IMR-90 (cell line): ENCODE measurements at regions not wholly inside any gene's neighbourhood (a gene's known extent, or its start where the extent isn't known, plus 50 kb on each side); places are given as distances from the start of the nearest gene placed in this dataset.

Source experiments
- ATAC-seq: fragments of 200-7000 bp; cut with Tn5 transposase; 2 replicates; pipeline ENCODE4 v1.9.1; 2020; ENCODE audit warnings: low read depth, mild to moderate bottlenecking, moderate library complexity
- BruUV-seq: library from RNA; stranded (reverse); fragments of 400-500 nt; replicated peaks from 2 replicates; lab custom pipeline; 2021; lab: Mats Ljungman, UMichigan
- CTCF ChIA-PET: fragments of 300-600 bp; formaldehyde crosslinking; extraction: SDS; loops from one replicate; lab custom pipeline; 2021; ENCODE audit warnings: antibody characterized with exemption; lab: Yijun Ruan, JAX
- POLR2A ChIA-PET: fragments of 300-600 bp; sonication (Branson Sonifier 250); formaldehyde crosslinking; loops from one replicate; lab custom pipeline; 2022; ENCODE audit warnings: antibody characterized with exemption; ENCODE audit not compliant: unreplicated experiment; lab: Charles Lee
- DNase-seq: peaks from one replicate; pipeline ENCODE4 v3.0.0; 2013
- H2AFZ ChIP-seq: replicated peaks from 2 replicates; pipeline ENCODE3; 2013; ENCODE audit warnings: low read length, mild to moderate bottlenecking; ENCODE audit not compliant: poor library complexity
- H2AK5ac ChIP-seq: 2 replicates; pipeline ENCODE4 v1.6.1; 2013; ENCODE audit warnings: low read depth, low read length, inconsistent platforms
- H2AK9ac ChIP-seq: replicated peaks from 2 replicates; pipeline ENCODE3; 2013; ENCODE audit warnings: mild to moderate bottlenecking, low read depth, low read length, moderate library complexity; ENCODE audit not compliant: poor library complexity
- H2BK120ac ChIP-seq: 2 replicates; pipeline ENCODE4 v1.6.1; 2013; ENCODE audit warnings: low read depth, low read length, inconsistent platforms
- H2BK15ac ChIP-seq: 3 replicates; pipeline ENCODE4 v1.6.1; 2013; ENCODE audit warnings: low read depth, low read length, inconsistent platforms
- H2BK20ac ChIP-seq: 2 replicates; pipeline ENCODE4 v1.6.1; 2013; ENCODE audit warnings: low read depth, mild to moderate bottlenecking, inconsistent platforms, low read length, moderate library complexity
- H2BK5ac ChIP-seq: 2 replicates; pipeline ENCODE4 v1.6.1; 2013; ENCODE audit warnings: mild to moderate bottlenecking, low read depth, low read length, inconsistent platforms; ENCODE audit not compliant: poor library complexity, severe bottlenecking
- H3K14ac ChIP-seq: replicated peaks from 2 replicates; pipeline ENCODE4 v1.6.1; 2013; ENCODE audit warnings: low read depth, low read length, inconsistent platforms
- H3K18ac ChIP-seq: 2 replicates; pipeline ENCODE4 v1.6.1; 2013; ENCODE audit warnings: low read depth, low read length, control low read depth
- H3K23ac ChIP-seq: 2 replicates; pipeline ENCODE4 v1.6.1; 2013; ENCODE audit warnings: low read depth, low read length, inconsistent platforms
- H3K27ac ChIP-seq: 2 replicates; pipeline ENCODE4 v1.5.1; 2013; ENCODE audit warnings: mild to moderate bottlenecking, control low read depth, low read length; ENCODE audit not compliant: insufficient read depth
- H3K27me3 ChIP-seq: 2 replicates; pipeline ENCODE4 v1.6.1; 2013; ENCODE audit warnings: low read length; ENCODE audit not compliant: control insufficient read depth, insufficient read depth
- H3K36me3 ChIP-seq: 2 replicates; pipeline ENCODE4 v1.6.1; 2013; ENCODE audit warnings: low read length, mixed read lengths; ENCODE audit not compliant: control insufficient read depth, insufficient read depth
- H3K4ac ChIP-seq: 2 replicates; pipeline ENCODE4 v1.6.1; 2013; ENCODE audit warnings: low read depth, low read length, inconsistent platforms
- H3K4me1 ChIP-seq: 2 replicates; pipeline ENCODE4 v1.6.1; 2013; ENCODE audit warnings: low read length, mixed read lengths; ENCODE audit not compliant: control insufficient read depth, insufficient read depth
- H3K4me2 ChIP-seq: 2 replicates; pipeline ENCODE4 v1.6.1; 2013; ENCODE audit warnings: low read depth, mild to moderate bottlenecking, control low read depth, low read length, moderate library complexity
- H3K4me3 ChIP-seq: 2 replicates; pipeline ENCODE4 v1.5.1; 2013; ENCODE audit warnings: low read depth, mild to moderate bottlenecking, control low read depth, low read length, moderate library complexity; ENCODE audit not compliant: insufficient read depth
- H3K56ac ChIP-seq: 2 replicates; pipeline ENCODE4 v1.6.1; 2013; ENCODE audit warnings: low read length, inconsistent platforms; ENCODE audit not compliant: insufficient read depth; ENCODE audit errors: extremely low read depth
- H3K79me1 ChIP-seq, 2 experiments: 2 replicates each; pipeline ENCODE4 v1.6.1; 2013; ENCODE audit warnings: low read length in 2 of 2, inconsistent platforms in 1 of 2, low read depth in 1 of 2
- H3K9ac ChIP-seq: 2 replicates; pipeline ENCODE4 v1.6.1; 2013; ENCODE audit warnings: low read depth, low read length, control low read depth
- H3K9me1 ChIP-seq: 2 replicates; pipeline ENCODE4 v1.6.1; 2013; ENCODE audit warnings: low read length, inconsistent platforms; ENCODE audit not compliant: insufficient read depth
- H3K9me3 ChIP-seq: 2 replicates; pipeline ENCODE4 v1.6.1; 2013; ENCODE audit warnings: low read length; ENCODE audit not compliant: control insufficient read depth, insufficient read depth
- H4K20me1 ChIP-seq: 2 replicates; pipeline ENCODE4 v1.6.1; 2013; ENCODE audit warnings: low read length, inconsistent platforms; ENCODE audit not compliant: insufficient read depth
- H4K5ac ChIP-seq: 2 replicates; pipeline ENCODE4 v1.6.1; 2013; ENCODE audit warnings: mild to moderate bottlenecking, low read depth, low read length, control low read depth
- H4K8ac ChIP-seq, 2 experiments: 2 replicates each; pipeline ENCODE4 v1.6.1; 2013; ENCODE audit warnings: low read depth in 2 of 2, low read length in 2 of 2, control low read depth in 1 of 2, inconsistent platforms in 1 of 2
- H4K91ac ChIP-seq: 2 replicates; pipeline ENCODE4 v1.6.1; 2013; ENCODE audit warnings: low read depth, low read length, inconsistent platforms; ENCODE audit not compliant: insufficient read depth
- BHLHE40 ChIP-seq: fragments of 150-350 bp; IDR thresholded peaks from 2 replicates; pipeline ENCODE4 v1.6.1; 2016; ENCODE audit warnings: mild to moderate bottlenecking, low read depth, low read length
- CEBPB ChIP-seq: IDR thresholded peaks from 2 replicates; pipeline ENCODE4 v1.6.1; 2012; ENCODE audit warnings: low read depth, low read length, improper control_type of control experiment
- CHD1 ChIP-seq: IDR thresholded peaks from 2 replicates; pipeline ENCODE4 v1.6.1; 2012; ENCODE audit warnings: low read depth, low read length, improper control_type of control experiment
- ELK1 ChIP-seq: fragments of 150-350 bp; IDR thresholded peaks from 2 replicates; pipeline ENCODE4 v1.6.1; 2016; ENCODE audit warnings: low read depth, mild to moderate bottlenecking, low read length, moderate library complexity, borderline replicate concordance
- FOS ChIP-seq: fragments of 150-350 bp; IDR thresholded peaks from 2 replicates; pipeline ENCODE4 v1.6.1; 2016; ENCODE audit warnings: low read depth, low read length
- MAFK ChIP-seq: IDR thresholded peaks from 2 replicates; pipeline ENCODE4 v1.6.1; 2012; ENCODE audit warnings: low read depth, low read length, improper control_type of control experiment
- MAZ ChIP-seq: IDR thresholded peaks from 2 replicates; pipeline ENCODE4 v1.6.1; 2012; ENCODE audit warnings: low read depth, mild to moderate bottlenecking, low read length, improper control_type of control experiment, moderate library complexity, borderline replicate concordance
- MXI1 ChIP-seq: IDR thresholded peaks from 2 replicates; pipeline ENCODE4 v1.6.1; 2012; ENCODE audit warnings: low read depth, mild to moderate bottlenecking, low read length, moderate library complexity, borderline replicate concordance
- NFE2L2 ChIP-seq: fragments of 150-350 bp; IDR thresholded peaks from 2 replicates; pipeline ENCODE4 v1.6.1; 2016; ENCODE audit warnings: low read depth, mild to moderate bottlenecking, low read length
- POLR2A ChIP-seq: IDR thresholded peaks from 2 replicates; pipeline ENCODE4 v1.6.1; 2012; ENCODE audit warnings: mild to moderate bottlenecking, low read depth, low read length
- RAD21 ChIP-seq: IDR thresholded peaks from 2 replicates; pipeline ENCODE4 v1.6.1; 2012; ENCODE audit warnings: low read length, improper control_type of control experiment
- RCOR1 ChIP-seq: IDR thresholded peaks from 2 replicates; pipeline ENCODE4 v1.6.1; 2012; ENCODE audit warnings: mild to moderate bottlenecking, low read length, improper control_type of control experiment; ENCODE audit not compliant: insufficient replicate concordance
- RFX5 ChIP-seq: IDR thresholded peaks from 2 replicates; pipeline ENCODE4 v1.8.0; 2012; ENCODE audit warnings: low read depth, mild to moderate bottlenecking, low read length, moderate library complexity
- SMC3 ChIP-seq: fragments of 150-350 bp; IDR thresholded peaks from 2 replicates; pipeline ENCODE4 v1.6.1; 2016; ENCODE audit warnings: low read depth, mild to moderate bottlenecking, antibody characterized with exemption, low read length, moderate library complexity
- WGBS, 2 experiments: methylation state at CpG; one replicate each; pipeline versions ENCODE4 v1.1.5 to v1.1.7; 2013; ENCODE audit warnings: missing lambda C conversion rate in 2 of 2; ENCODE audit not compliant: insufficient read length in 1 of 2; ENCODE audit errors: extremely low coverage in 2 of 2; 5-methylcytosine and 5-hydroxymethylcytosine counted together
- dilution Hi-C: fragments of 300-500 bp; cut with HindIII; formaldehyde crosslinking; loops from one replicate; pipeline ENCODE4 v1.14.3; 2018; ENCODE audit warnings: low sequenced_read_pairs; ENCODE audit not compliant: unreplicated experiment
- in situ Hi-C: fragments of 300-500 bp; cut with MboI; formaldehyde crosslinking; loops from 3 replicates; pipeline ENCODE4 v1.14.3; 2019; ENCODE audit warnings: low sequenced_read_pairs, inconsistent platforms, mixed read lengths
- intact Hi-C: fragments of 100-400 bp; cut with micrococcal nuclease; formaldehyde crosslinking; loops from 2 replicates; pipeline ENCODE4 v1.10.0; 2022
- TF ChIP-seq, protein P1 (sequence below): conservative IDR thresholded peaks from 2 replicates; pipeline ENCODE4 v1.5.1; 2012; ENCODE audit warnings: mild to moderate bottlenecking, low read depth, low read length, improper control_type of control experiment
- TF ChIP-seq, protein P2 (sequence below): fragments of 150-350 bp; IDR thresholded peaks from 2 replicates; pipeline ENCODE4 v1.6.1; 2017; ENCODE audit warnings: mild to moderate bottlenecking, antibody characterized with exemption, low read length, low read depth

- in situ Hi-C loops (no loop called here), intact Hi-C loops (no loop called here), dilution Hi-C loops (no loop called here)
- Histone ChIP-seq H4K91ac (no peak overlapping the region), H3K18ac (no peak overlapping the region), H2BK15ac (no peak overlapping the region), H3K14ac (no peak overlapping the region), H3K4ac (no peak overlapping the region), H4K8ac (no peak overlapping the region), H3K9me3 (peaks cover 2% of the 10 kb centered on the region; the same call in 1 of the 2 replicates), H2AK5ac (no peak overlapping the region), H3K79me1 (no peaks in the 10 kb centered on the region), H3K4me1 (no peaks in the 10 kb centered on the region), H2BK5ac (no peak overlapping the region), H3K23ac (no peak overlapping the region), H4K5ac (no peak overlapping the region), H2BK120ac (no peak overlapping the region), H2AFZ (no peak overlapping the region), H4K20me1 (no peaks in the 10 kb centered on the region), H2BK20ac (no peak overlapping the region), H3K27ac (no peak overlapping the region), H3K9ac (no peak overlapping the region), H3K9me1 (no peaks in the 10 kb centered on the region), H3K56ac (no peak overlapping the region), H3K4me3 (no peak overlapping the region), H3K27me3 (no peaks in the 10 kb centered on the region), H2AK9ac (no peak overlapping the region), H3K4me2 (no peak overlapping the region), H3K36me3 (no peaks in the 10 kb centered on the region)
- no peak for DNase-seq
- POLR2A ChIA-PET: no interaction called here
- CTCF ChIA-PET: no interaction called here
- no peak for ATAC-seq
- no peak for TF ChIP-seq MAZ
- TF ChIP-seq NFE2L2: no peak
- TF ChIP-seq, protein P1, sequence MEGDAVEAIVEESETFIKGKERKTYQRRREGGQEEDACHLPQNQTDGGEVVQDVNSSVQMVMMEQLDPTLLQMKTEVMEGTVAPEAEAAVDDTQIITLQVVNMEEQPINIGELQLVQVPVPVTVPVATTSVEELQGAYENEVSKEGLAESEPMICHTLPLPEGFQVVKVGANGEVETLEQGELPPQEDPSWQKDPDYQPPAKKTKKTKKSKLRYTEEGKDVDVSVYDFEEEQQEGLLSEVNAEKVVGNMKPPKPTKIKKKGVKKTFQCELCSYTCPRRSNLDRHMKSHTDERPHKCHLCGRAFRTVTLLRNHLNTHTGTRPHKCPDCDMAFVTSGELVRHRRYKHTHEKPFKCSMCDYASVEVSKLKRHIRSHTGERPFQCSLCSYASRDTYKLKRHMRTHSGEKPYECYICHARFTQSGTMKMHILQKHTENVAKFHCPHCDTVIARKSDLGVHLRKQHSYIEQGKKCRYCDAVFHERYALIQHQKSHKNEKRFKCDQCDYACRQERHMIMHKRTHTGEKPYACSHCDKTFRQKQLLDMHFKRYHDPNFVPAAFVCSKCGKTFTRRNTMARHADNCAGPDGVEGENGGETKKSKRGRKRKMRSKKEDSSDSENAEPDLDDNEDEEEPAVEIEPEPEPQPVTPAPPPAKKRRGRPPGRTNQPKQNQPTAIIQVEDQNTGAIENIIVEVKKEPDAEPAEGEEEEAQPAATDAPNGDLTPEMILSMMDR: no peak
- no peak for TF ChIP-seq SMC3
- no peak for TF ChIP-seq CEBPB
- no peak for TF ChIP-seq POLR2A
- no peak for TF ChIP-seq FOS
- TF ChIP-seq, protein P2, sequence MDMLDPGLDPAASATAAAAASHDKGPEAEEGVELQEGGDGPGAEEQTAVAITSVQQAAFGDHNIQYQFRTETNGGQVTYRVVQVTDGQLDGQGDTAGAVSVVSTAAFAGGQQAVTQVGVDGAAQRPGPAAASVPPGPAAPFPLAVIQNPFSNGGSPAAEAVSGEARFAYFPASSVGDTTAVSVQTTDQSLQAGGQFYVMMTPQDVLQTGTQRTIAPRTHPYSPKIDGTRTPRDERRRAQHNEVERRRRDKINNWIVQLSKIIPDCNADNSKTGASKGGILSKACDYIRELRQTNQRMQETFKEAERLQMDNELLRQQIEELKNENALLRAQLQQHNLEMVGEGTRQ: no peak
- no peak for TF ChIP-seq CHD1
- TF ChIP-seq RAD21: no peak
- TF ChIP-seq RFX5: no peak
- no peak for TF ChIP-seq ELK1
- TF ChIP-seq BHLHE40: no peak
- TF ChIP-seq MAFK: no peak
- TF ChIP-seq RCOR1: no peak
- no peak for TF ChIP-seq MXI1
- WGBS, 2 experiments: no CpG with 5 or more reads among the region's 1 CpG
- BruUV-seq: no TSS peak
Measured at GRCh38 chr5:28493456-28493855, 1455.1 kb upstream of the CDH9 start.
